ENCODE measurements at regions not wholly inside any gene's neighbourhood (a gene's known extent, or its start where the extent isn't known, plus 50 kb on each side); places are given as distances from the start of the nearest gene placed in this dataset.

GRCh38 chr11:19646921-19647320, 65.7 kb upstream of the NAV2 start:
- no peak overlapping the region for H3K4me3 ChIP-seq
- peaks cover 0 to 8% of the 10 kb centered on the region in 2 donors for H3K4me1 ChIP-seq
- TF ChIP-seq CTCF (IDR thresholded peaks at IDR 0.05): no peak
- H3K27ac ChIP-seq: no peak overlapping the region
- no peaks in the 10 kb centered on the region for H3K27me3 ChIP-seq
- DNase-seq (ENCODE audit: low spot score): no peak
- H3K36me3 ChIP-seq: no peaks in the 10 kb centered on the region
- H3K9me3 ChIP-seq: no peaks in the 10 kb centered on the region

GRCh38 chr11:19646308-19646707, 66.3 kb upstream of the NAV2 start:
- Histone ChIP-seq H3K4me3 (no peak overlapping the region), H3K4me1 (peaks cover 0 to 14% of the 10 kb centered on the region in 2 donors), H3K27ac (no peak overlapping the region), H3K27me3 (no peaks in the 10 kb centered on the region), H3K9me3 (no peaks in the 10 kb centered on the region), H3K36me3 (no peaks in the 10 kb centered on the region)
- DNase-seq (ENCODE audit: low spot score): no peak
- TF ChIP-seq CTCF (IDR thresholded peaks at IDR 0.05): no peak

- Histone ChIP-seq H3K27me3 (no peaks in the 10 kb centered on the region), H3K9me3 (no peaks in the 10 kb centered on the region), H3K27ac (no peak overlapping the region), H3K4me1 (peaks cover 0 to 16% of the 10 kb centered on the region in 2 donors), H3K4me3 (no peak overlapping the region), H3K36me3 (no peaks in the 10 kb centered on the region)
- no peak for TF ChIP-seq CTCF (IDR thresholded peaks at IDR 0.05)
- no peak for DNase-seq (ENCODE audit: low spot score)
Observed at GRCh38 chr11:19644316-19644715, 68.3 kb upstream of the NAV2 start.

- TF ChIP-seq CTCF (IDR thresholded peaks at IDR 0.05): no peak
- no peak for DNase-seq (ENCODE audit: low spot score)
- no peak overlapping the region for H3K27ac ChIP-seq
Observed at GRCh38 chr11:19642185-19643158, 70.2 kb upstream of the NAV2 start.

GRCh38 chr11:19639603-19640105, 73.0 kb upstream of the NAV2 start:
- Histone ChIP-seq H3K27ac (no peak overlapping the region), H3K27me3 (no peaks in the 10 kb centered on the region), H3K36me3 (no peaks in the 10 kb centered on the region), H3K4me1 (peaks cover 0 to 16% of the 10 kb centered on the region in 2 donors), H3K4me3 (no peak overlapping the region), H3K9me3 (peaks cover 0 to 7% of the 10 kb centered on the region in 2 donors)
- no peak for TF ChIP-seq CTCF (IDR thresholded peaks at IDR 0.05)
- no peak for DNase-seq (ENCODE audit: low spot score)

More at GRCh38 chr11:19642185-19643158, 70.2 kb upstream of the NAV2 start:
- Histone ChIP-seq H3K36me3 (no peaks in the 10 kb centered on the region), H3K4me3 (no peak overlapping the region), H3K9me3 (no peaks in the 10 kb centered on the region), H3K27me3 (no peaks in the 10 kb centered on the region), H3K4me1 (peaks cover 0 to 16% of the 10 kb centered on the region in 2 donors)

Data from right atrium auricular region (tissue), 2 donors.